ENCODE measurements at regions not wholly inside any gene's neighbourhood (a gene's known extent, or its start where the extent isn't known, plus 50 kb on each side); places are given as distances from the start of the nearest gene placed in this dataset.

- TF ChIP-seq YY1 (IDR thresholded peaks at IDR 0.05; ENCODE audit: low read depth, low read length) (peak; percentile 64), EP300 (IDR thresholded peaks at IDR 0.05; ENCODE audit: borderline replicate concordance in 1 of 2, control insufficient read depth in 1 of 2, low read depth in 2 of 2, low read length in 2 of 2) (no peak), EZH2 (IDR thresholded peaks at IDR 0.05; ENCODE audit: borderline replicate concordance, control insufficient read depth, low read depth, low read length) (no peak), SMC3 (IDR thresholded peaks at IDR 0.05; ENCODE audit: borderline replicate concordance, low read length) (no peak; the same call in 1 of the 2 replicates), GABPA (IDR thresholded peaks at IDR 0.05; ENCODE audit: low read depth) (no peak), BACH1 (IDR thresholded peaks at IDR 0.05; ENCODE audit: borderline replicate concordance) (no peak), JUND (IDR thresholded peaks at IDR 0.05; ENCODE audit: low read depth, low read length) (no peak), FOXK2 (IDR thresholded peaks at IDR 0.05) (no peak), FOXM1 (IDR thresholded peaks at IDR 0.05; ENCODE audit: low read depth, low read length) (no peak), POLR2A (IDR thresholded peaks at IDR 0.05; ENCODE audit: low read depth, low read length) (no peak), NFIC (IDR thresholded peaks at IDR 0.05; ENCODE audit: low read depth, low read length) (no peak)
- TF ChIP-seq, protein P1, sequence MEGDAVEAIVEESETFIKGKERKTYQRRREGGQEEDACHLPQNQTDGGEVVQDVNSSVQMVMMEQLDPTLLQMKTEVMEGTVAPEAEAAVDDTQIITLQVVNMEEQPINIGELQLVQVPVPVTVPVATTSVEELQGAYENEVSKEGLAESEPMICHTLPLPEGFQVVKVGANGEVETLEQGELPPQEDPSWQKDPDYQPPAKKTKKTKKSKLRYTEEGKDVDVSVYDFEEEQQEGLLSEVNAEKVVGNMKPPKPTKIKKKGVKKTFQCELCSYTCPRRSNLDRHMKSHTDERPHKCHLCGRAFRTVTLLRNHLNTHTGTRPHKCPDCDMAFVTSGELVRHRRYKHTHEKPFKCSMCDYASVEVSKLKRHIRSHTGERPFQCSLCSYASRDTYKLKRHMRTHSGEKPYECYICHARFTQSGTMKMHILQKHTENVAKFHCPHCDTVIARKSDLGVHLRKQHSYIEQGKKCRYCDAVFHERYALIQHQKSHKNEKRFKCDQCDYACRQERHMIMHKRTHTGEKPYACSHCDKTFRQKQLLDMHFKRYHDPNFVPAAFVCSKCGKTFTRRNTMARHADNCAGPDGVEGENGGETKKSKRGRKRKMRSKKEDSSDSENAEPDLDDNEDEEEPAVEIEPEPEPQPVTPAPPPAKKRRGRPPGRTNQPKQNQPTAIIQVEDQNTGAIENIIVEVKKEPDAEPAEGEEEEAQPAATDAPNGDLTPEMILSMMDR (IDR thresholded peaks at IDR 0.05 in 2 of 3, conservative IDR thresholded peaks at IDR 0.05 in 1 of 3; ENCODE audit: control insufficient read depth in 2 of 3, extremely low read depth in 1 of 3, insufficient read depth in 1 of 3, low read depth in 3 of 3, low read length in 3 of 3), result peak; percentile 26 to 61 (median 57)
These were observed 64.3 kb downstream of the MRPL14 start for GRCh38 chr6:44062771-44063560.
